ENCODE measurements at regions not wholly inside any gene's neighbourhood (a gene's known extent, or its start where the extent isn't known, plus 50 kb on each side); places are given as distances from the start of the nearest gene placed in this dataset.

GRCh38 chr17:5783269-5783668, 199.0 kb upstream of the NLRP1 start:
- Mint-ChIP-seq H3K36me3 (ENCODE audit: low read depth) (peaks cover 2% of the 10 kb centered on the region), H3K27ac (ENCODE audit: unreplicated experiment) (no peak overlapping the region), H3K4me1 (ENCODE audit: low read depth) (peaks cover 11% of the 10 kb centered on the region), H3K27me3 (ENCODE audit: low read depth) (no peaks in the 10 kb centered on the region), H3K9me3 (ENCODE audit: low read depth) (peaks cover 11% of the 10 kb centered on the region), H3K4me3 (ENCODE audit: unreplicated experiment) (no peak overlapping the region)
- DNase-seq (ENCODE audit: low spot score), result no peak
- TF ChIP-seq, protein P1, sequence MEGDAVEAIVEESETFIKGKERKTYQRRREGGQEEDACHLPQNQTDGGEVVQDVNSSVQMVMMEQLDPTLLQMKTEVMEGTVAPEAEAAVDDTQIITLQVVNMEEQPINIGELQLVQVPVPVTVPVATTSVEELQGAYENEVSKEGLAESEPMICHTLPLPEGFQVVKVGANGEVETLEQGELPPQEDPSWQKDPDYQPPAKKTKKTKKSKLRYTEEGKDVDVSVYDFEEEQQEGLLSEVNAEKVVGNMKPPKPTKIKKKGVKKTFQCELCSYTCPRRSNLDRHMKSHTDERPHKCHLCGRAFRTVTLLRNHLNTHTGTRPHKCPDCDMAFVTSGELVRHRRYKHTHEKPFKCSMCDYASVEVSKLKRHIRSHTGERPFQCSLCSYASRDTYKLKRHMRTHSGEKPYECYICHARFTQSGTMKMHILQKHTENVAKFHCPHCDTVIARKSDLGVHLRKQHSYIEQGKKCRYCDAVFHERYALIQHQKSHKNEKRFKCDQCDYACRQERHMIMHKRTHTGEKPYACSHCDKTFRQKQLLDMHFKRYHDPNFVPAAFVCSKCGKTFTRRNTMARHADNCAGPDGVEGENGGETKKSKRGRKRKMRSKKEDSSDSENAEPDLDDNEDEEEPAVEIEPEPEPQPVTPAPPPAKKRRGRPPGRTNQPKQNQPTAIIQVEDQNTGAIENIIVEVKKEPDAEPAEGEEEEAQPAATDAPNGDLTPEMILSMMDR (IDR thresholded peaks at IDR 0.05), result no peak

- peaks cover 11% of the 10 kb centered on the region for H3K9me3 Mint-ChIP-seq (ENCODE audit: low read depth)
- H3K4me1 Mint-ChIP-seq (ENCODE audit: low read depth), result peaks cover 11% of the 10 kb centered on the region
- TF ChIP-seq, protein P1 (IDR thresholded peaks at IDR 0.05), result no peak
- H3K4me3 Mint-ChIP-seq (ENCODE audit: unreplicated experiment), result no peak overlapping the region
- no peak overlapping the region for H3K27ac Mint-ChIP-seq (ENCODE audit: unreplicated experiment)
- peaks cover 1% of the 10 kb centered on the region for H3K27me3 Mint-ChIP-seq (ENCODE audit: low read depth)
- no peak for DNase-seq (ENCODE audit: low spot score)
- peaks cover 2% of the 10 kb centered on the region for H3K36me3 Mint-ChIP-seq (ENCODE audit: low read depth)
Measured at GRCh38 chr17:5783851-5784250, 199.5 kb upstream of the NLRP1 start.

GRCh38 chr17:5784791-5785190, 200.5 kb upstream of the NLRP1 start:
- no peak for DNase-seq (ENCODE audit: low spot score)
- peaks cover 11% of the 10 kb centered on the region for H3K9me3 Mint-ChIP-seq (ENCODE audit: low read depth)
- H3K27ac Mint-ChIP-seq (ENCODE audit: unreplicated experiment), result peak overlapping the region; percentile 19

DNA sequence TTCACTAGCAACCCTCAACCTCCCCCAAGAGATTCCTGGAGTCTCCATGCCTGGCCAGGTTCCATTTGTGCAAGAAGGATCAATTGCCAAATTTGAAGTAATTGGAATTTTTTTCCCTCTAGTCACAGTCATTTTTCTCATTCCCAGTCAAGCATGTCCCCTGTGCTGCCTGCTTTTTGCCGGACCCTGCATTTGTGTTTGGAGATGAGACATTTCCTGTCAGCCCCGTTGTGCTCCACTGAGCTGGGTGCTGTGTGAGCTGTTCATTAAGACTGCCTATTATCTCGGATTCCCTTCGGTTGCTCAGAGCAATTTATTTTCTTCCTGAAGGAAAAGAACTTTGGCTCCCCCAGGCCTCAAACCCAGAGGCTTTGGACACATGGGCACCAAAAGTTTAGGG, 201.0 kb upstream of the NLRP1 start:
- no peak for DNase-seq (ENCODE audit: low spot score)
- Mint-ChIP-seq H3K27ac (ENCODE audit: unreplicated experiment) (peak overlapping the region; percentile 19), H3K9me3 (ENCODE audit: low read depth) (peaks cover 11% of the 10 kb centered on the region), H3K36me3 (ENCODE audit: low read depth) (peaks cover 2% of the 10 kb centered on the region), H3K4me3 (ENCODE audit: unreplicated experiment) (no peak overlapping the region), H3K4me1 (ENCODE audit: low read depth) (peaks cover 10% of the 10 kb centered on the region), H3K27me3 (ENCODE audit: low read depth) (peaks cover 10% of the 10 kb centered on the region)
- TF ChIP-seq, protein P1 (IDR thresholded peaks at IDR 0.05), result no peak

More at GRCh38 chr17:5784791-5785190, 200.5 kb upstream of the NLRP1 start:
- H3K4me3 Mint-ChIP-seq (ENCODE audit: unreplicated experiment), result no peak overlapping the region
- H3K27me3 Mint-ChIP-seq (ENCODE audit: low read depth), result peaks cover 8% of the 10 kb centered on the region
- peaks cover 11% of the 10 kb centered on the region for H3K4me1 Mint-ChIP-seq (ENCODE audit: low read depth)
- TF ChIP-seq, protein P1 (IDR thresholded peaks at IDR 0.05), result no peak
- H3K36me3 Mint-ChIP-seq (ENCODE audit: low read depth), result peaks cover 2% of the 10 kb centered on the region

- Mint-ChIP-seq H3K4me3 (ENCODE audit: unreplicated experiment) (no peak overlapping the region), H3K36me3 (ENCODE audit: low read depth) (peaks cover 2% of the 10 kb centered on the region), H3K27me3 (ENCODE audit: low read depth) (peaks cover 10% of the 10 kb centered on the region), H3K9me3 (ENCODE audit: low read depth) (peaks cover 11% of the 10 kb centered on the region), H3K4me1 (ENCODE audit: low read depth) (peaks cover 7% of the 10 kb centered on the region), H3K27ac (ENCODE audit: unreplicated experiment) (no peak overlapping the region)
- TF ChIP-seq, protein P1 (IDR thresholded peaks at IDR 0.05), result no peak
- no peak for DNase-seq (ENCODE audit: low spot score)
Measured at GRCh38 chr17:5785867-5786509, 201.7 kb upstream of the NLRP1 start.
